B cell (primary cell): ENCODE measurements at regions not wholly inside any gene's neighbourhood (a gene's known extent, or its start where the extent isn't known, plus 50 kb on each side); places are given as distances from the start of the nearest gene placed in this dataset.

ENCODE experiments used
- ATAC-seq: fragments of 200-7000 bp; cut with Tn5 transposase; one replicate; pipeline ENCODE4 v1.10.0; 2021; ENCODE audit warnings: low read depth, mild to moderate bottlenecking, moderate number of reproducible peaks, moderate library complexity
- CTCF ChIA-PET: fragments of 350-600 bp; sonication (Branson Sonifier 250); formaldehyde crosslinking; loops from one replicate; lab custom pipeline; 2021; ENCODE audit warnings: antibody characterized with exemption, inconsistent platforms; lab: Charles Lee
- POLR2A ChIA-PET: fragments of 350-600 bp; sonication (Branson Sonifier 250); formaldehyde crosslinking; loops from one replicate; lab custom pipeline; 2021; ENCODE audit warnings: antibody characterized with exemption; lab: Charles Lee
- DNase-seq: peaks from one replicate; pipeline ENCODE4 v3.0.0; 2013
- H2AFZ ChIP-seq: 2 replicates; pipeline ENCODE4 v1.6.1; 2012; ENCODE audit warnings: mild to moderate bottlenecking, low read depth, low read length; ENCODE audit not compliant: insufficient read depth, poor library complexity, severe bottlenecking
- H3K27ac ChIP-seq, 2 donors: 1 replicate in 1 of 2; 2 replicates in 1 of 2; pipeline ENCODE4 v1.5.1; 2012 to 2013; ENCODE audit warnings: low read length in 2 of 2, mild to moderate bottlenecking in 2 of 2, moderate library complexity in 1 of 2
- H3K27me3 ChIP-seq, 4 experiments: fragments of 200-600 bp in 1 of 4; sonication (generic) in 1 of 4; replicated peaks in 1 of 4; 1 replicate in 2 of 4; 2 replicates in 2 of 4; pipeline versions ENCODE4 v1.6.1 to v1.7.0; 2013 to 2016; ENCODE audit warnings: low read length in 3 of 4, mild to moderate bottlenecking in 2 of 4, mixed read lengths in 1 of 4, moderate library complexity in 1 of 4; ENCODE audit not compliant: insufficient read depth in 4 of 4, control insufficient read depth in 3 of 4; ENCODE audit errors: control extremely low read depth in 1 of 4
- H3K36me3 ChIP-seq, 2 experiments: replicated peaks in 1 of 2; 1 replicate in 1 of 2; 2 replicates in 1 of 2; pipeline versions ENCODE4 v1.6.1 to v1.7.1; 2013; ENCODE audit warnings: low read length in 1 of 2; ENCODE audit not compliant: insufficient read depth in 2 of 2, control insufficient read depth in 1 of 2; ENCODE audit errors: control extremely low read depth in 1 of 2, extremely low read depth in 1 of 2
- H3K4me1 ChIP-seq, 2 donors: fragments of 200-600 bp in 1 of 2; sonication (generic) in 1 of 2; 1 replicate in 1 of 2; 2 replicates in 1 of 2; pipeline versions ENCODE4 v1.5.1 to v1.6.1; 2013 to 2017; ENCODE audit warnings: low read length in 2 of 2; ENCODE audit not compliant: control insufficient read depth in 2 of 2, insufficient read depth in 2 of 2
- H3K4me2 ChIP-seq: replicated peaks from 2 replicates; pipeline ENCODE3; 2012; ENCODE audit warnings: mild to moderate bottlenecking, low read depth, low read length; ENCODE audit not compliant: poor library complexity, severe bottlenecking
- H3K4me3 ChIP-seq, 5 experiments: fragments of 200-600 bp in 1 of 5; sonication (generic) in 1 of 5; 1 replicate in 3 of 5; 2 replicates in 2 of 5; pipeline versions ENCODE4 v1.5.1 to v1.7.0; 2011 to 2016; ENCODE audit warnings: low read length in 4 of 5, mild to moderate bottlenecking in 4 of 5, low read depth in 2 of 5, control low read depth in 1 of 5, moderate library complexity in 1 of 5; ENCODE audit not compliant: insufficient read depth in 1 of 5; ENCODE audit errors: control extremely low read depth in 1 of 5, extremely low read depth in 1 of 5
- H3K79me2 ChIP-seq: fragments of 200-600 bp; sonication (generic); one replicate; pipeline ENCODE4 v1.6.0; 2016; ENCODE audit warnings: low read length; ENCODE audit not compliant: control insufficient read depth, insufficient read depth
- H3K9ac ChIP-seq: fragments of 200-600 bp; sonication (generic); 2 replicates; pipeline ENCODE4 v1.6.1; 2017; ENCODE audit warnings: mild to moderate bottlenecking, low read length, moderate library complexity
- H3K9me3 ChIP-seq, 3 donors: one replicate each; pipeline versions ENCODE4 v1.6.1 to v1.7.1; 2013; ENCODE audit warnings: low read length in 2 of 3; ENCODE audit not compliant: control insufficient read depth in 2 of 3, insufficient read depth in 1 of 3; ENCODE audit errors: control extremely low read depth in 1 of 3
- H4K20me1 ChIP-seq: 2 replicates; pipeline ENCODE4 v1.6.0; 2012; ENCODE audit warnings: mild to moderate bottlenecking, low read length; ENCODE audit not compliant: insufficient read depth, control insufficient read depth, poor library complexity, severe bottlenecking
- H3K27ac Mint-ChIP-seq: one replicate; pipeline ENCODE4 v1.8.0; 2021; ENCODE audit warnings: mixed read lengths
- H3K27me3 Mint-ChIP-seq: one replicate; pipeline ENCODE4 v1.8.0; 2021; ENCODE audit warnings: mixed read lengths
- H3K4me1 Mint-ChIP-seq: one replicate; pipeline ENCODE4 v1.8.0; 2021; ENCODE audit warnings: mixed read lengths
- H3K4me3 Mint-ChIP-seq: one replicate; pipeline ENCODE4 v1.8.0; 2021; ENCODE audit warnings: mixed read lengths
- H3K9me3 Mint-ChIP-seq: one replicate; pipeline ENCODE4 v1.8.0; 2022; ENCODE audit warnings: mixed read lengths; ENCODE audit not compliant: insufficient read depth
- EZH2 ChIP-seq: IDR thresholded peaks from 2 replicates; pipeline ENCODE4 v1.6.1; 2012; ENCODE audit warnings: borderline replicate concordance, low read depth, mild to moderate bottlenecking, moderate library complexity, low read length; ENCODE audit not compliant: insufficient read depth, poor library complexity, severe bottlenecking
- WGBS: methylation state at CpG from one replicate; pipeline ENCODE4 v1.1.5; 2013; ENCODE audit warnings: missing lambda C conversion rate; ENCODE audit not compliant: insufficient coverage; 5-methylcytosine and 5-hydroxymethylcytosine counted together
- intact Hi-C: fragments of 100-400 bp; cut with micrococcal nuclease; formaldehyde crosslinking; loops from one replicate; pipeline ENCODE4 v1.10.0; 2022
- TF ChIP-seq, protein P1 (sequence below): fragments of 200-600 bp; IDR thresholded peaks from one replicate; pipeline ENCODE4 v1.8.0; 2022; ENCODE audit warnings: antibody characterized with exemption, mild to moderate bottlenecking

GRCh38 chr16:86224126-86224525, 286.2 kb upstream of the FOXF1 start:
- Mint-ChIP-seq H3K27ac (no peak overlapping the region), H3K4me1 (no peaks in the 10 kb centered on the region), H3K4me3 (no peak overlapping the region), H3K9me3 (no peaks in the 10 kb centered on the region), H3K27me3 (peaks cover 35% of the 10 kb centered on the region)
- Histone ChIP-seq H3K4me3 (no peak overlapping the region), H3K79me2 (no peaks in the 10 kb centered on the region), H3K36me3 (no peaks in the 10 kb centered on the region), H3K9ac (no peak overlapping the region), H3K4me2 (no peak overlapping the region), H3K9me3 (peaks cover 0 to 6% (median 0%) of the 10 kb centered on the region in 3 donors), H2AFZ (no peak overlapping the region), H3K4me1 (no peaks in the 10 kb centered on the region), H4K20me1 (no peaks in the 10 kb centered on the region), H3K27ac (no peak overlapping the region), H3K27me3 (peaks cover 0 to 17% (median 2%) of the 10 kb centered on the region in 4 experiments)
- 95% methylated on average over 4 of the region's 5 CpGs for WGBS
- intact Hi-C loops: no loop called here
- TF ChIP-seq, protein P1, sequence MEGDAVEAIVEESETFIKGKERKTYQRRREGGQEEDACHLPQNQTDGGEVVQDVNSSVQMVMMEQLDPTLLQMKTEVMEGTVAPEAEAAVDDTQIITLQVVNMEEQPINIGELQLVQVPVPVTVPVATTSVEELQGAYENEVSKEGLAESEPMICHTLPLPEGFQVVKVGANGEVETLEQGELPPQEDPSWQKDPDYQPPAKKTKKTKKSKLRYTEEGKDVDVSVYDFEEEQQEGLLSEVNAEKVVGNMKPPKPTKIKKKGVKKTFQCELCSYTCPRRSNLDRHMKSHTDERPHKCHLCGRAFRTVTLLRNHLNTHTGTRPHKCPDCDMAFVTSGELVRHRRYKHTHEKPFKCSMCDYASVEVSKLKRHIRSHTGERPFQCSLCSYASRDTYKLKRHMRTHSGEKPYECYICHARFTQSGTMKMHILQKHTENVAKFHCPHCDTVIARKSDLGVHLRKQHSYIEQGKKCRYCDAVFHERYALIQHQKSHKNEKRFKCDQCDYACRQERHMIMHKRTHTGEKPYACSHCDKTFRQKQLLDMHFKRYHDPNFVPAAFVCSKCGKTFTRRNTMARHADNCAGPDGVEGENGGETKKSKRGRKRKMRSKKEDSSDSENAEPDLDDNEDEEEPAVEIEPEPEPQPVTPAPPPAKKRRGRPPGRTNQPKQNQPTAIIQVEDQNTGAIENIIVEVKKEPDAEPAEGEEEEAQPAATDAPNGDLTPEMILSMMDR: no peak
- no peak for TF ChIP-seq EZH2
- DNase-seq (no peak), ATAC-seq (no peak)
- CTCF ChIA-PET: no interaction called here
- POLR2A ChIA-PET: no interaction called here

GRCh38 chr16:86224629-86225028, 285.7 kb upstream of the FOXF1 start:
- Histone ChIP-seq H3K4me3 (no peak overlapping the region), H3K27ac (no peak overlapping the region), H4K20me1 (no peaks in the 10 kb centered on the region), H2AFZ (no peak overlapping the region), H3K79me2 (no peaks in the 10 kb centered on the region), H3K4me1 (no peaks in the 10 kb centered on the region), H3K9me3 (peaks cover 0 to 10% (median 0%) of the 10 kb centered on the region in 3 donors), H3K4me2 (no peak overlapping the region), H3K27me3 (peaks cover 0 to 17% (median 2%) of the 10 kb centered on the region in 4 experiments), H3K9ac (no peak overlapping the region), H3K36me3 (no peaks in the 10 kb centered on the region)
- Mint-ChIP-seq H3K9me3 (no peaks in the 10 kb centered on the region), H3K27ac (no peak overlapping the region), H3K4me3 (no peak overlapping the region), H3K4me1 (no peaks in the 10 kb centered on the region), H3K27me3 (peaks cover 35% of the 10 kb centered on the region)
- TF ChIP-seq, protein P1: no peak
- no peak for TF ChIP-seq EZH2
- ChIA-PET POLR2A (no interaction called here), CTCF (no interaction called here)
- intact Hi-C loops: no loop called here
- ATAC-seq: no peak
- WGBS: 95% methylated on average over 1 of the region's 1 CpG
- no peak for DNase-seq
